HCT116 (cell line): ENCODE measurements at regions not wholly inside any gene's neighbourhood (a gene's known extent, or its start where the extent isn't known, plus 50 kb on each side); places are given as distances from the start of the nearest gene placed in this dataset.
"Not testable (repeated sequence)": the region's sequence is repeated elsewhere in the genome, so short reads cannot be mapped to it uniquely, and the experiment has no call there.

ENCODE experiments used
- ATAC-seq: fragments of 200-7000 bp; cut with Tn5 transposase; 2 replicates; pipeline ENCODE4 v1.9.1; 2020; ENCODE audit warnings: mild to moderate bottlenecking, moderate library complexity
- BruUV-seq: library from RNA; stranded (reverse); fragments of 400-500 nt; replicated peaks from 2 replicates; lab custom pipeline; 2021; lab: Mats Ljungman, UMichigan
- CTCF ChIA-PET: fragments of 300-600 bp; sonication (Branson Sonifier 250); formaldehyde crosslinking; loops from one replicate; lab custom pipeline; 2021; ENCODE audit warnings: antibody characterized with exemption; lab: Charles Lee
- POLR2A ChIA-PET: fragments of 300-600, 350-600 bp; sonication (Branson Sonifier 250); formaldehyde crosslinking; loops from one replicate; lab custom pipeline; 2021; ENCODE audit warnings: antibody characterized with exemption; lab: Charles Lee
- RAD21 ChIA-PET, 2 experiments: fragments of 300-600 bp; sonication (Branson Sonifier 250); formaldehyde crosslinking; loops; one replicate each; lab custom pipeline; 2023; ENCODE audit warnings: low total read pairs in 2 of 2; ENCODE audit not compliant: uncharacterized antibody in 2 of 2, unreplicated experiment in 2 of 2, low non-redundant PET in 1 of 2; lab: Charles Lee
- DNase-seq: peaks from one replicate; pipeline ENCODE4 v3.0.0-alpha.2; 2010; ENCODE audit warnings: low read depth, low spot score
- H2AFZ ChIP-seq: fragments of 200-600 bp; shearing (Covaris generic), sonication (generic); 2 replicates; pipeline ENCODE4 v1.6.1; 2017; ENCODE audit warnings: low read depth, mixed run types, mixed read lengths, antibody characterized with exemption, low read length; ENCODE audit not compliant: poor library complexity, severe bottlenecking
- H3K27ac ChIP-seq: 2 replicates; pipeline ENCODE4 v1.5.1; 2012; ENCODE audit warnings: low read depth, low read length
- H3K27me3 ChIP-seq: fragments of 200-600 bp; sonication (generic); 2 replicates; pipeline ENCODE4 v1.6.1; 2016; ENCODE audit warnings: mixed run types, low read length, mixed read lengths; ENCODE audit not compliant: insufficient read depth
- H3K36me3 ChIP-seq, 2 experiments: fragments of 200-500 bp in 1 of 2; fragments of 200-600 bp in 1 of 2; sonication (Bioruptor generic) in 1 of 2; sonication (generic) in 1 of 2; 2 replicates each; pipeline versions ENCODE4 v1.5.1 to v1.6.1; 2014 to 2016; ENCODE audit warnings: low read length in 2 of 2, inconsistent platforms in 1 of 2, mixed read lengths in 1 of 2, mixed run types in 1 of 2; ENCODE audit not compliant: insufficient read depth in 2 of 2, control insufficient read depth in 1 of 2
- H3K4me1 ChIP-seq, 2 experiments: fragments of 200-600 bp in 1 of 2; sonication (generic) in 1 of 2; 2 replicates each; pipeline versions ENCODE4 v1.5.1 to v1.6.1; 2012 to 2017; ENCODE audit warnings: low read length in 2 of 2, inconsistent platforms in 1 of 2, mild to moderate bottlenecking in 1 of 2, mixed read lengths in 1 of 2, mixed run types in 1 of 2, moderate library complexity in 1 of 2; ENCODE audit not compliant: insufficient read depth in 2 of 2, control insufficient read depth in 1 of 2
- H3K4me2 ChIP-seq: fragments of 200-600 bp; sonication (generic); 2 replicates; pipeline ENCODE4 v1.6.1; 2017; ENCODE audit warnings: mixed run types, low read length, mixed read lengths
- H3K4me3 ChIP-seq, 2 experiments: fragments of 200-600 bp in 1 of 2; sonication (generic) in 1 of 2; replicated peaks in 1 of 2; 2 replicates each; pipeline ENCODE4 v1.5.1; 2011 to 2016; ENCODE audit warnings: low read length in 2 of 2, control low read depth in 1 of 2, low read depth in 1 of 2, mild to moderate bottlenecking in 1 of 2, mixed read lengths in 1 of 2, mixed run types in 1 of 2
- H3K79me2 ChIP-seq: fragments of 200-600 bp; sonication (generic); 2 replicates; pipeline ENCODE4 v1.6.1; 2017; ENCODE audit warnings: mild to moderate bottlenecking, mixed run types, low read length, moderate library complexity, mixed read lengths; ENCODE audit not compliant: insufficient read depth
- H3K9ac ChIP-seq: fragments of 200-600 bp; sonication (generic); 2 replicates; pipeline ENCODE4 v1.6.1; 2016; ENCODE audit warnings: low read length, mixed read lengths
- H3K9me2 ChIP-seq: fragments of 200-600 bp; sonication (generic), shearing (Covaris generic); 2 replicates; pipeline ENCODE4 v1.6.1; 2017; ENCODE audit warnings: mixed run types, mild to moderate bottlenecking, moderate library complexity; ENCODE audit not compliant: insufficient read depth
- H3K9me3 ChIP-seq, 2 experiments: fragments of 200-500 bp in 1 of 2; fragments of 200-600 bp in 1 of 2; sonication (Bioruptor generic) in 1 of 2; sonication (generic) in 1 of 2; 2 replicates each; pipeline ENCODE4 v1.6.1; 2014 to 2017; ENCODE audit warnings: low read length in 2 of 2, mixed read lengths in 2 of 2, inconsistent platforms in 1 of 2, low read depth in 1 of 2, mild to moderate bottlenecking in 1 of 2, mixed run types in 1 of 2, moderate library complexity in 1 of 2; ENCODE audit not compliant: control insufficient read depth in 1 of 2, insufficient read depth in 1 of 2
- H4K20me1 ChIP-seq: fragments of 200-600 bp; sonication (generic), shearing (Covaris generic); 2 replicates; pipeline ENCODE4 v1.6.1; 2017; ENCODE audit warnings: mixed run types, mild to moderate bottlenecking, moderate library complexity; ENCODE audit not compliant: insufficient read depth
- CBX3 ChIP-seq: IDR thresholded peaks from 2 replicates; pipeline ENCODE4 v1.6.1; 2012; ENCODE audit warnings: low read depth
- CEBPB ChIP-seq: IDR thresholded peaks from 2 replicates; pipeline ENCODE4 v1.6.1; 2012; ENCODE audit warnings: low read depth
- CTCF ChIP-seq, 3 experiments: fragments of 200-600 bp in 1 of 3; sonication (generic) in 1 of 3; IDR thresholded peaks in 2 of 3; conservative IDR thresholded peaks in 1 of 3; 2 replicates each; pipeline ENCODE4 v1.5.1; 2012 to 2017; ENCODE audit warnings: low read depth in 2 of 3, low read length in 2 of 3, antibody characterized with exemption in 1 of 3, borderline replicate concordance in 1 of 3, control low read depth in 1 of 3, mild to moderate bottlenecking in 1 of 3, mixed read lengths in 1 of 3, mixed run types in 1 of 3, moderate library complexity in 1 of 3; ENCODE audit not compliant: insufficient read depth in 1 of 3
- JUND ChIP-seq: IDR thresholded peaks from 2 replicates; pipeline ENCODE4 v1.6.1; 2012
- POLR2A ChIP-seq: IDR thresholded peaks from 2 replicates; pipeline ENCODE4 v1.7.0; 2011; ENCODE audit warnings: borderline replicate concordance; ENCODE audit not compliant: insufficient read depth, insufficient read length; ENCODE audit errors: extremely low read depth
- POLR2AphosphoS5 ChIP-seq: IDR thresholded peaks from 2 replicates; pipeline ENCODE4 v1.6.1; 2011; ENCODE audit warnings: mild to moderate bottlenecking, low read depth, low read length, moderate library complexity
- SIN3A ChIP-seq: IDR thresholded peaks from 2 replicates; pipeline ENCODE4 v1.6.1; 2012; ENCODE audit warnings: low read depth
- SP1 ChIP-seq: IDR thresholded peaks from 2 replicates; pipeline ENCODE4 v1.6.1; 2012; ENCODE audit warnings: low read depth
- YY1 ChIP-seq: IDR thresholded peaks from 2 replicates; pipeline ENCODE4 v1.6.1; 2011; ENCODE audit warnings: low read length, low read depth, moderate library complexity, mild to moderate bottlenecking; ENCODE audit not compliant: insufficient replicate concordance; ENCODE audit errors: extremely low read depth
- ZBTB33 ChIP-seq: IDR thresholded peaks from 2 replicates; pipeline ENCODE4 v1.6.1; 2011; ENCODE audit warnings: mild to moderate bottlenecking, low read length, moderate library complexity; ENCODE audit not compliant: insufficient replicate concordance; ENCODE audit errors: extremely low read depth
- ZNF274 ChIP-seq: fragments of 200-500 bp; sonication (Bioruptor generic); IDR thresholded peaks from 2 replicates; pipeline ENCODE4 v1.6.1; 2014; ENCODE audit warnings: mild to moderate bottlenecking, low read depth, low read length, inconsistent platforms
- intact Hi-C: fragments of 100-400 bp; cut with micrococcal nuclease; formaldehyde crosslinking; loops from 2 replicates; pipeline ENCODE4 v1.10.0; 2022

GRCh38 chr14:105644891-105645290 lies 118.5 kb downstream of the TMEM121 start:
- H3K4me2 ChIP-seq, H3K9me2 ChIP-seq, H3K27me3 ChIP-seq, H4K20me1 ChIP-seq, H3K27ac ChIP-seq, CTCF ChIA-PET, H2AFZ ChIP-seq, RAD21 ChIA-PET, DNase-seq, H3K4me1 ChIP-seq, intact Hi-C loops, H3K4me3 ChIP-seq, BruUV-seq, ATAC-seq, H3K36me3 ChIP-seq, H3K9me3 ChIP-seq, H3K9ac ChIP-seq, H3K79me2 ChIP-seq, POLR2A ChIA-PET: not testable (repeated sequence)

GRCh38 chr14:105645389-105645788 lies 119.0 kb downstream of the TMEM121 start:
- H4K20me1 ChIP-seq, ATAC-seq, H3K9me3 ChIP-seq, H3K36me3 ChIP-seq, H3K4me2 ChIP-seq, H3K9ac ChIP-seq, H3K27ac ChIP-seq, H3K27me3 ChIP-seq, RAD21 ChIA-PET, H3K4me1 ChIP-seq, DNase-seq, POLR2A ChIA-PET, H2AFZ ChIP-seq, H3K79me2 ChIP-seq, BruUV-seq, H3K4me3 ChIP-seq, intact Hi-C loops, CTCF ChIA-PET, H3K9me2 ChIP-seq: not testable (repeated sequence)

- Histone ChIP-seq H3K36me3 (no peaks in the 10 kb centered on the region), H3K27me3 (no peaks in the 10 kb centered on the region), H3K9me3 (no peaks in the 10 kb centered on the region), H3K4me2 (no peak overlapping the region), H2AFZ (no peak overlapping the region), H3K27ac (no peak overlapping the region), H3K9ac (no peak overlapping the region), H3K4me3 (no peak overlapping the region), H4K20me1 (no peaks in the 10 kb centered on the region), H3K9me2 (no peaks in the 10 kb centered on the region), H3K79me2 (no peaks in the 10 kb centered on the region), H3K4me1 (no peaks in the 10 kb centered on the region)
- BruUV-seq = no TSS peak
- CTCF ChIA-PET = no interaction called here
- intact Hi-C loops = no loop called here
- POLR2A ChIA-PET = no interaction called here
- RAD21 ChIA-PET = no interaction called here
- DNase-seq (no peak), ATAC-seq (peak; percentile 44; the same call in 1 of the 2 replicates)
- TF ChIP-seq CBX3 (no peak), POLR2AphosphoS5 (no peak), POLR2A (no peak), CEBPB (no peak), ZNF274 (no peak), YY1 (no peak), SIN3A (no peak), ZBTB33 (no peak), SP1 (no peak), CTCF (IDR thresholded peaks at IDR 0.05 in 2 of 3, conservative IDR thresholded peaks at IDR 0.05 in 1 of 3; ENCODE audit: borderline replicate concordance in 1 of 3, insufficient read depth in 1 of 3, low read depth in 2 of 3, low read length in 2 of 3) (no peak), JUND (no peak)
Measured at GRCh38 chr14:105646175-105646574, 119.8 kb downstream of the TMEM121 start.
